ENCODE measurements at regions not wholly inside any gene's neighbourhood (a gene's known extent, or its start where the extent isn't known, plus 50 kb on each side); places are given as distances from the start of the nearest gene placed in this dataset.

- no peak for TF ChIP-seq GATA2 (IDR thresholded peaks at IDR 0.05; ENCODE audit: low read depth, low read length)
- TF ChIP-seq GATA3 (IDR thresholded peaks at IDR 0.05; ENCODE audit: low read depth, low read length) = no peak
These were observed 1520.7 kb downstream of the BRD1 start for GRCh38 chr22:48306785-48307510.

- TF ChIP-seq GATA3 (IDR thresholded peaks at IDR 0.05; ENCODE audit: low read depth, low read length) (no peak), GATA2 (IDR thresholded peaks at IDR 0.05; ENCODE audit: low read depth, low read length) (no peak)
These were observed 1521.4 kb downstream of the BRD1 start for GRCh38 chr22:48306284-48306683.

- TF ChIP-seq GATA2 (IDR thresholded peaks at IDR 0.05; ENCODE audit: low read depth, low read length) = no peak
- TF ChIP-seq GATA3 (IDR thresholded peaks at IDR 0.05; ENCODE audit: low read depth, low read length) = no peak
These were observed 1521.9 kb downstream of the BRD1 start for GRCh38 chr22:48305726-48306235.

GRCh38 chr22:48303369-48303725 lies 1524.3 kb downstream of the BRD1 start:
- TF ChIP-seq GATA3 (IDR thresholded peaks at IDR 0.05; ENCODE audit: low read depth, low read length) (no peak), GATA2 (IDR thresholded peaks at IDR 0.05; ENCODE audit: low read depth, low read length) (no peak)

GRCh38 chr22:48302657-48303368 lies 1524.9 kb downstream of the BRD1 start:
- TF ChIP-seq GATA2 (IDR thresholded peaks at IDR 0.05; ENCODE audit: low read depth, low read length) (no peak), GATA3 (IDR thresholded peaks at IDR 0.05; ENCODE audit: low read depth, low read length) (no peak)

- TF ChIP-seq GATA3 (IDR thresholded peaks at IDR 0.05; ENCODE audit: low read depth, low read length) (no peak), GATA2 (IDR thresholded peaks at IDR 0.05; ENCODE audit: low read depth, low read length) (no peak)
These were observed 1525.8 kb downstream of the BRD1 start for GRCh38 chr22:48301908-48302307.

GRCh38 chr22:48301421-48301820 lies 1526.3 kb downstream of the BRD1 start:
- TF ChIP-seq GATA3 (IDR thresholded peaks at IDR 0.05; ENCODE audit: low read depth, low read length) (no peak), GATA2 (IDR thresholded peaks at IDR 0.05; ENCODE audit: low read depth, low read length) (no peak)

- TF ChIP-seq GATA2 (IDR thresholded peaks at IDR 0.05; ENCODE audit: low read depth, low read length) (no peak), GATA3 (IDR thresholded peaks at IDR 0.05; ENCODE audit: low read depth, low read length) (no peak)
These were observed 1526.8 kb downstream of the BRD1 start for GRCh38 chr22:48300877-48301276.

GRCh38 chr22:48299801-48300200 lies 1527.9 kb downstream of the BRD1 start:
- TF ChIP-seq GATA3 (IDR thresholded peaks at IDR 0.05; ENCODE audit: low read depth, low read length) = no peak
- no peak for TF ChIP-seq GATA2 (IDR thresholded peaks at IDR 0.05; ENCODE audit: low read depth, low read length)

- no peak for TF ChIP-seq GATA2 (IDR thresholded peaks at IDR 0.05; ENCODE audit: low read depth, low read length)
- no peak for TF ChIP-seq GATA3 (IDR thresholded peaks at IDR 0.05; ENCODE audit: low read depth, low read length)
These were observed 1528.5 kb downstream of the BRD1 start for GRCh38 chr22:48299124-48299523.

GRCh38 chr22:48297296-48297695 lies 1530.4 kb downstream of the BRD1 start:
- TF ChIP-seq GATA3 (IDR thresholded peaks at IDR 0.05; ENCODE audit: low read depth, low read length) = no peak
- no peak for TF ChIP-seq GATA2 (IDR thresholded peaks at IDR 0.05; ENCODE audit: low read depth, low read length)

- TF ChIP-seq GATA3 (IDR thresholded peaks at IDR 0.05; ENCODE audit: low read depth, low read length) (no peak), GATA2 (IDR thresholded peaks at IDR 0.05; ENCODE audit: low read depth, low read length) (no peak)
These were observed 1526.0 kb downstream of the TBC1D22A start for GRCh38 chr22:48288376-48288940.

GRCh38 chr22:48287031-48287430 lies 1524.6 kb downstream of the TBC1D22A start:
- TF ChIP-seq GATA3 (IDR thresholded peaks at IDR 0.05; ENCODE audit: low read depth, low read length) (no peak), GATA2 (IDR thresholded peaks at IDR 0.05; ENCODE audit: low read depth, low read length) (no peak)

GRCh38 chr22:48284671-48285070 lies 1522.2 kb downstream of the TBC1D22A start:
- no peak for TF ChIP-seq GATA2 (IDR thresholded peaks at IDR 0.05; ENCODE audit: low read depth, low read length)
- TF ChIP-seq GATA3 (IDR thresholded peaks at IDR 0.05; ENCODE audit: low read depth, low read length) = no peak

- TF ChIP-seq GATA2 (IDR thresholded peaks at IDR 0.05; ENCODE audit: low read depth, low read length) (no peak), GATA3 (IDR thresholded peaks at IDR 0.05; ENCODE audit: low read depth, low read length) (no peak)
These were observed 1520.4 kb downstream of the TBC1D22A start for GRCh38 chr22:48282804-48283203.
